ENCODE measurements at regions not wholly inside any gene's neighbourhood (a gene's known extent, or its start where the extent isn't known, plus 50 kb on each side); places are given as distances from the start of the nearest gene placed in this dataset.

DNA sequence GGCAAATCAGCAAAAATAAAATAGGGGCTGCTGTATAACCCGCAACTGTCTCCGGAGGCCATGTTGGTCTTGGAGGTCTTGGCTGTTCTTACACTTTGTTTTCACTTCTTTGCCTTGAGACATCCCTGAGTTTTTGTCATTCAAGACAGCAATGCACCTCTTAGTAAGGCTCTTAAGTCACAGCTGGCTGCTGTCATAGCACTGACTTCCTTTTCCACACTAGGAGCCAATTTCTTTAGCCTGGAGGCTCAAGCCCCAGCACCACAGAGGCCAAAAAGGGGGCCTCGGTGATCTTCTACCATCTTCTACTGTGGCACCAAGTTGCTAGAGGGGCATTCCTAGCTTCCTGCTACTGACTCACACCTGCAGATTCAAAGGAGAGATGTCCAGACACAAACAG lies 536.3 kb downstream of the CDH26 start:
- DNase-seq = no peak
- Mint-ChIP-seq H3K4me3 (no peak overlapping the region), H3K27me3 (ENCODE audit: low read depth, poor library complexity) (no peaks in the 10 kb centered on the region)

DNA sequence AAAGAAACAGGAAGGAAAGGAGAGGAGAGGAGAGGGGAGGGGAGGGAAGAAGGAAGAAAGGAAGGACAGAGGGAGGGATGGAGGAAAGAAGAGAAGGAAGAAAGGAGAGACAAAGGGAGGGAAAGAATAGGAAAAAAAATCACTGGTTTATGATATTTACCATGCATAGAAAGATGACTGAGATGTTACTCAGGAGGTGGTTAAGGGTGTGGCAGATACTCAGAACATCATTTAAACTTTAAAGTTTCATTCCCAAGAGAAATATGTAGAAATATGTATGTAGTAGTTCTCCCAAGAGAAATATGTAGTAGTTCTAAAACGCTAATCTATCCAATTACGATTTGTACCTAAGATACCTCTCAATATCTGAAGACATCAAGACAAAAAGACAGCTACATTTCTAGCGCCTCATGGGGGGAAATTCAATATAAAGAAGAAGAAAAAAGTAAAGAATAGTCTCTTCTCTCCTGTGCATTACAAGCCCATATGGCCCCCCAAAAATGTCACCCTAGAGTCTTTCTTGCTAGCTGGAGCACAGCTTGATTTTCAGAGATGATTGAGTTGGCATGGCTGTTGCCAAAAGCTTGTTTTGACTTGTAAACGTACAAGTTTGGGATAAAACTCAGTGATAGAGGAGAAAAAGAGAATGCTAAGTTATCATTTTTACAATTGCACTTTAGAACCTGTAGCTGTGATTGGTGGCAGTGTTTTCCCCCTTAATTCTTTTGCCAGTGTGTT lies 539.2 kb downstream of the CDH26 start:
- Mint-ChIP-seq H3K36me3 (ENCODE audit: low read depth) (no peaks in the 10 kb centered on the region), H3K27me3 (ENCODE audit: low read depth, poor library complexity) (peaks cover 3% of the 10 kb centered on the region), H3K9me3 (no peaks in the 10 kb centered on the region), H3K27ac (no peak overlapping the region), H3K4me3 (no peak overlapping the region), H3K4me1 (no peaks in the 10 kb centered on the region)
- DNase-seq = no peak
- TF ChIP-seq, protein P1, sequence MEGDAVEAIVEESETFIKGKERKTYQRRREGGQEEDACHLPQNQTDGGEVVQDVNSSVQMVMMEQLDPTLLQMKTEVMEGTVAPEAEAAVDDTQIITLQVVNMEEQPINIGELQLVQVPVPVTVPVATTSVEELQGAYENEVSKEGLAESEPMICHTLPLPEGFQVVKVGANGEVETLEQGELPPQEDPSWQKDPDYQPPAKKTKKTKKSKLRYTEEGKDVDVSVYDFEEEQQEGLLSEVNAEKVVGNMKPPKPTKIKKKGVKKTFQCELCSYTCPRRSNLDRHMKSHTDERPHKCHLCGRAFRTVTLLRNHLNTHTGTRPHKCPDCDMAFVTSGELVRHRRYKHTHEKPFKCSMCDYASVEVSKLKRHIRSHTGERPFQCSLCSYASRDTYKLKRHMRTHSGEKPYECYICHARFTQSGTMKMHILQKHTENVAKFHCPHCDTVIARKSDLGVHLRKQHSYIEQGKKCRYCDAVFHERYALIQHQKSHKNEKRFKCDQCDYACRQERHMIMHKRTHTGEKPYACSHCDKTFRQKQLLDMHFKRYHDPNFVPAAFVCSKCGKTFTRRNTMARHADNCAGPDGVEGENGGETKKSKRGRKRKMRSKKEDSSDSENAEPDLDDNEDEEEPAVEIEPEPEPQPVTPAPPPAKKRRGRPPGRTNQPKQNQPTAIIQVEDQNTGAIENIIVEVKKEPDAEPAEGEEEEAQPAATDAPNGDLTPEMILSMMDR (IDR thresholded peaks at IDR 0.05) = no peak

More for the DNA sequence above, 536.3 kb downstream of the CDH26 start:
- no peaks in the 10 kb centered on the region for H3K9me3 Mint-ChIP-seq
- H3K4me1 Mint-ChIP-seq = peaks cover 13% of the 10 kb centered on the region
- no peaks in the 10 kb centered on the region for H3K36me3 Mint-ChIP-seq (ENCODE audit: low read depth)
- TF ChIP-seq, protein P1 (IDR thresholded peaks at IDR 0.05) = no peak
- H3K27ac Mint-ChIP-seq = no peak overlapping the region

DNA sequence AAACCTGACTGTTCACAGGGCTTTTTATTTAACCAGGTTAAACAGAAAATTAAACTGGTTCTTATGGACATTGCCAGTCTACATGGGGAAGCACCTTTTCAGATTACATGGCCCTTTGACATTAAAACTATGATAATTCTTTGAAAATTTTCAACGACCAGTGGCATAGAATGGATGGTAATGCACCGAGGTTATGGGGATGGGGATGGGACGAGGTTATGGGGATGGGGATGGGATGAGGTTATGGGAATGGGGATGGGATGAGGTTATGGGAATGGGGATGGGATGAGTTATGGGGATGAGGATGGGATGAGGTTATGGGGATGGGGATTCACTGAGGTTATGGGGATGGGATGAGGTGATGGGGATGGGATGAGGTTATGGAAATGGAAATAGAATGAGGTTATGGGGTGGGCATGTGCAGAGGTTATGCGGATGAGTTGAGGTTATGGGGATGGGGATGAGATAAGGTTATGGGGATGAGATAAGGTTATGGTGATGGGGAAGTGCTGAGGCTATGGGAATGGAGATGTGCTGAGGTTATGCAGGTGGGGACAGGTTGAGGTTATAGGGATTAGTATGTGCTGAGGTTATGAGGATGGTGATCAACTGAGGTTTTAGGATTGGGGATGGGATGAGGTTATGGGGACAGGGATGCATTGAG lies 541.9 kb downstream of the CDH26 start:
- Mint-ChIP-seq H3K27ac (no peak overlapping the region), H3K4me3 (no peak overlapping the region), H3K4me1 (no peaks in the 10 kb centered on the region), H3K27me3 (ENCODE audit: low read depth, poor library complexity) (peaks cover 9% of the 10 kb centered on the region), H3K9me3 (no peaks in the 10 kb centered on the region), H3K36me3 (ENCODE audit: low read depth) (no peaks in the 10 kb centered on the region)
- TF ChIP-seq, protein P1 (IDR thresholded peaks at IDR 0.05) = no peak
- no peak for DNase-seq

DNA sequence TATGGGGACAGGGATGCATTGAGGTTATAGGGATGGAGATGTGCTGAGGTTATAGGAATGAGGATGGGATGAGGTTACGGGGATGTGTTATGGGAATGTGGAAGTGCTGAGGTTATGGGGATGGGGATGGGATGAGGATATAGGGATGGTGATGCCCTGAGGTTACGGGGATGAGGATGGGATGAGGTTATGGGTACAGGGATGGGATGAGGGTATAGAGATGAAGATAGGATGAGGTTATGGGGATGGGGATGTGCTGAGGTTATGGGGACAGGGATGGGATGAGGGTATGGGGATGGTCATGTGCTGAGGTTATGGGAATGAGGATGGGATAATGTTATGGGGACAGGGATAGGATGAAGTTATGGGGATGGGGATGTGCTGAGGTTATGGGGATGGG lies 542.8 kb downstream of the CDH26 start:
- no peak overlapping the region for H3K27ac Mint-ChIP-seq
- H3K4me1 Mint-ChIP-seq = no peaks in the 10 kb centered on the region
- no peaks in the 10 kb centered on the region for H3K9me3 Mint-ChIP-seq
- H3K4me3 Mint-ChIP-seq = no peak overlapping the region
- no peaks in the 10 kb centered on the region for H3K36me3 Mint-ChIP-seq (ENCODE audit: low read depth)
- DNase-seq = no peak
- TF ChIP-seq, protein P1 (IDR thresholded peaks at IDR 0.05) = no peak
- H3K27me3 Mint-ChIP-seq (ENCODE audit: low read depth, poor library complexity) = peaks cover 11% of the 10 kb centered on the region

- H3K9me3 Mint-ChIP-seq = no peaks in the 10 kb centered on the region
- no peak overlapping the region for H3K4me3 Mint-ChIP-seq
- H3K4me1 Mint-ChIP-seq = no peaks in the 10 kb centered on the region
- DNase-seq = no peak
- no peak overlapping the region for H3K27ac Mint-ChIP-seq
- H3K27me3 Mint-ChIP-seq (ENCODE audit: low read depth, poor library complexity) = peaks cover 11% of the 10 kb centered on the region
- TF ChIP-seq, protein P1 (IDR thresholded peaks at IDR 0.05) = no peak
- no peaks in the 10 kb centered on the region for H3K36me3 Mint-ChIP-seq (ENCODE audit: low read depth)
Observed at GRCh38 chr20:60502881-60503280, 544.7 kb downstream of the CDH26 start.

DNA sequence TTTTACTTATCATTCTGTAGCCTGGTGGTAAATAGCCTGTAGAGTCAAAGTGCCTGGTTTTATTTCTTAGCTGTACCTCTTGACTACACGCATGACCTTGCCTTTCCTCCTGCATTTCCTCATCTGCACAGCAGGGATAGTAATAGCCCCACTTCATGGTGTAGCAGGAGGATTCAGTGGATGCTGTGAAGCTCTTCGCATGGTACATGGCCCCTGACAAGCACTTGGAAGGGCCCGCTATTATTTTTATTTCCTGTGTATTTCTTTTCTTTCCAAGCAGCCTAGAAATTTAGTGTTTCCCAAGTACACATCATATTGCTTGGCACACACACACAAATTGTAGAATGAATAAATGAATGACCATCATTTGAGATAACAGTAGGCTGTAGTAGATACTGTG lies 547.2 kb downstream of the CDH26 start:
- DNase-seq = no peak
- peaks cover 5% of the 10 kb centered on the region for H3K4me1 Mint-ChIP-seq
- H3K4me3 Mint-ChIP-seq = no peak overlapping the region
- H3K36me3 Mint-ChIP-seq (ENCODE audit: low read depth) = no peaks in the 10 kb centered on the region
- peaks cover 11% of the 10 kb centered on the region for H3K27me3 Mint-ChIP-seq (ENCODE audit: low read depth, poor library complexity)
- no peaks in the 10 kb centered on the region for H3K9me3 Mint-ChIP-seq
- TF ChIP-seq, protein P1 (IDR thresholded peaks at IDR 0.05) = no peak
- H3K27ac Mint-ChIP-seq = no peak overlapping the region
